Activated gamma-delta T cell treated with anti-CD3 and anti-CD28 coated beads, Interleukin-2, amount 50 U/mL, for 16 hours (primary cell): ENCODE measurements at regions not wholly inside any gene's neighbourhood (a gene's known extent, or its start where the extent isn't known, plus 50 kb on each side); places are given as distances from the start of the nearest gene placed in this dataset.

ENCODE experiments used
- DNase-seq: peaks from one replicate; pipeline ENCODE4 v3.0.0-alpha.2; 2020; ENCODE audit warnings: low read depth

- no peak for DNase-seq
Observed at GRCh38 chr13:106619688-106620555, 52.0 kb upstream of the ARGLU1 start.
